Chondrocyte (in vitro differentiated cells): ENCODE measurements at regions not wholly inside any gene's neighbourhood (a gene's known extent, or its start where the extent isn't known, plus 50 kb on each side); places are given as distances from the start of the nearest gene placed in this dataset.

ENCODE experiments used
- DNase-seq: peaks from one replicate; pipeline ENCODE4 v3.0.0; 2021; ENCODE audit warnings: mixed read lengths, low spot score
- H3K27ac Mint-ChIP-seq: one replicate; pipeline ENCODE4 v1.8.0; 2021; ENCODE audit warnings: mild to moderate bottlenecking, moderate library complexity, mixed read lengths; ENCODE audit not compliant: unreplicated experiment
- H3K27me3 Mint-ChIP-seq: 2 replicates; pipeline ENCODE4 v1.8.0; 2021; ENCODE audit warnings: low read depth, mixed read lengths
- H3K36me3 Mint-ChIP-seq: 2 replicates; pipeline ENCODE4 v1.8.0; 2021; ENCODE audit warnings: low read depth, mixed read lengths
- H3K4me1 Mint-ChIP-seq: 2 replicates; pipeline ENCODE4 v1.8.0; 2021; ENCODE audit warnings: low read depth, mild to moderate bottlenecking, mixed read lengths
- H3K4me3 Mint-ChIP-seq: one replicate; pipeline ENCODE4 v1.8.0; 2021; ENCODE audit warnings: mild to moderate bottlenecking, moderate library complexity, mixed read lengths; ENCODE audit not compliant: unreplicated experiment
- H3K9me3 Mint-ChIP-seq: 2 replicates; pipeline ENCODE4 v1.8.0; 2021; ENCODE audit warnings: low read depth, mixed read lengths
- TF ChIP-seq, protein P1 (sequence below): fragments of 200-600 bp; sonication (generic); IDR thresholded peaks from 2 replicates; pipeline ENCODE4 v1.5.0; 2021; ENCODE audit warnings: antibody characterized with exemption, mild to moderate bottlenecking, moderate library complexity

DNA sequence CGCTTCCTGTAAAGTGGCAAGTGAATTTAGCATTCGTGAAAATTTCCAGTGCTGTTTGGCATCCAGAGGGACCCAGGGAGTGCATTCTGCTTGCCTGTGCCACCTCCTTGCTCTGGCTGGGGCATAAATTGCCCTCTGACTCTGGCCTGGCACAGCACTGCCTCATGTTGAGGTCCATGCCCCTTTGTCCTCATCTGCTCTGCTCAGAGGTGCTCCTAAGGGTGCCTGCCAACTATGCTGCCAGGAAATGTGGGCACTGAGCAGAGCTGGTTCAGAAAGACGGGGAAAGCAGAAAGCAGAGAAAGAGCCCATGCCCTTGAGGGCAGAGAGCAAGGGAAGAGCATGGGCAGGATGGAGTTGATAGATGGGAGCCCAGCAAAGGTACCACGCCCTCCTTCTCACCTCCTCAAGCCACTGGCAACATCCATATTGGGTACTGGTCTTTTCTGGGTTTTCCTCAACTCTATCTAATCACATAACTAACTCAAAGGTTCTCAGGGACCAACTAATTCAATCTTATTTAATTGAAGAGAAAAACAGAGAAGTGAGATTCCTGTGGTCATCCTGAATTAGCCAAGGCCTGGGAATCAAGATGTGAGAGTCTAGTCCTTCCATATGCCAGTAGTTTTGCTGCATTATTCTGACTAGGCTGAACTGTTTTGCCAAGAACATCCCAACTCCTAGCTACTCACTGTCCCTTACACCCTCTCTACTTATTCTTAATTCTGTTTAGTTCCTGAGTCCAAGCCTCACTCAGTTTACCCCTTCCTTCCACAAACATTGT, 441.5 kb upstream of the TNP1 start:
- no peak for DNase-seq
- peaks cover 14% of the 10 kb centered on the region for H3K9me3 Mint-ChIP-seq
- no peaks in the 10 kb centered on the region for H3K27me3 Mint-ChIP-seq
- H3K4me3 Mint-ChIP-seq = no peak overlapping the region
- H3K4me1 Mint-ChIP-seq = peaks cover 4% of the 10 kb centered on the region
- peaks cover 6% of the 10 kb centered on the region for H3K36me3 Mint-ChIP-seq
- TF ChIP-seq, protein P1, sequence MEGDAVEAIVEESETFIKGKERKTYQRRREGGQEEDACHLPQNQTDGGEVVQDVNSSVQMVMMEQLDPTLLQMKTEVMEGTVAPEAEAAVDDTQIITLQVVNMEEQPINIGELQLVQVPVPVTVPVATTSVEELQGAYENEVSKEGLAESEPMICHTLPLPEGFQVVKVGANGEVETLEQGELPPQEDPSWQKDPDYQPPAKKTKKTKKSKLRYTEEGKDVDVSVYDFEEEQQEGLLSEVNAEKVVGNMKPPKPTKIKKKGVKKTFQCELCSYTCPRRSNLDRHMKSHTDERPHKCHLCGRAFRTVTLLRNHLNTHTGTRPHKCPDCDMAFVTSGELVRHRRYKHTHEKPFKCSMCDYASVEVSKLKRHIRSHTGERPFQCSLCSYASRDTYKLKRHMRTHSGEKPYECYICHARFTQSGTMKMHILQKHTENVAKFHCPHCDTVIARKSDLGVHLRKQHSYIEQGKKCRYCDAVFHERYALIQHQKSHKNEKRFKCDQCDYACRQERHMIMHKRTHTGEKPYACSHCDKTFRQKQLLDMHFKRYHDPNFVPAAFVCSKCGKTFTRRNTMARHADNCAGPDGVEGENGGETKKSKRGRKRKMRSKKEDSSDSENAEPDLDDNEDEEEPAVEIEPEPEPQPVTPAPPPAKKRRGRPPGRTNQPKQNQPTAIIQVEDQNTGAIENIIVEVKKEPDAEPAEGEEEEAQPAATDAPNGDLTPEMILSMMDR = no peak
- no peak overlapping the region for H3K27ac Mint-ChIP-seq

DNA sequence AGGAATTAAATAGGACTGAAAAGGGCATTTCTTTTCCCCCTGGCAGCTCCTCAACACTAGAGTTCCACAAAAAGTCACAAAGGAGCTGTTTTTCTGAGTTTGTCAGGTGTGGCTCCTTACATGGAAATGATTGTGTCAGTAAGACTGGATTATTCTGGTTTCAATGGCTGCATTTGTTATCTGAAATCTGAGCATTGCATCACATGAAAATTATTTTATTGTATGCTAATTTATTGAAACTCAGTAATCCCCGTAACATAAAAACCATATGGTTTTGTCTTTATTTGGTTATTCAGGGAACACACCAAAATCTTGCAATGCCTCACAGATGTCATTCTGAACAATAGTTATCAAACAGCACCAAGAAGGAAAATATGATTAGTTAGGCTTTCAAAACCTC, 439.7 kb upstream of the TNP1 start:
- peaks cover 6% of the 10 kb centered on the region for H3K36me3 Mint-ChIP-seq
- peaks cover 11% of the 10 kb centered on the region for H3K9me3 Mint-ChIP-seq
- TF ChIP-seq, protein P1 = no peak
- H3K27ac Mint-ChIP-seq = no peak overlapping the region
- DNase-seq = no peak
- H3K4me3 Mint-ChIP-seq = no peak overlapping the region
- no peaks in the 10 kb centered on the region for H3K27me3 Mint-ChIP-seq
- peaks cover 4% of the 10 kb centered on the region for H3K4me1 Mint-ChIP-seq

DNA sequence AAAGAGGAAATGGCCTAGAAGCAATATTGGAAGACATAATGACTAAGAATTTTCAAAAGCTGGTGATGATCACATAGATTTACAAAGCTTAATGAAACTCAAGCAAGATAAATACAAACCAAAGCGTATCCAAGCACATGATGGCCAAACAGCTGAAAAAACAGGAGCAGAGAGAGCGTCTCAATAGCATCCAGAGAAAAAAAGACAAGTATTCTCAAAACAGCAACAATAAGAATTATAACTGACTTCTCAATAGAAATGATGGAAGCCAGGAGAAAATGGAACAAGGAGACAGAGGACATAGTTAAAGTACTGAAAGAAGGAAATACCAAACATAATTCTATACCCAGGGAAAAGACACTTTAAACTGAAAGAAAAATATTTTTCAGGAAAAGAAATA, 437.2 kb upstream of the TNP1 start:
- DNase-seq = no peak
- Mint-ChIP-seq H3K27ac (no peak overlapping the region), H3K27me3 (no peaks in the 10 kb centered on the region), H3K4me3 (no peak overlapping the region), H3K36me3 (peaks cover 6% of the 10 kb centered on the region), H3K9me3 (peaks cover 11% of the 10 kb centered on the region), H3K4me1 (peaks cover 4% of the 10 kb centered on the region)
- TF ChIP-seq, protein P1 = no peak

DNA sequence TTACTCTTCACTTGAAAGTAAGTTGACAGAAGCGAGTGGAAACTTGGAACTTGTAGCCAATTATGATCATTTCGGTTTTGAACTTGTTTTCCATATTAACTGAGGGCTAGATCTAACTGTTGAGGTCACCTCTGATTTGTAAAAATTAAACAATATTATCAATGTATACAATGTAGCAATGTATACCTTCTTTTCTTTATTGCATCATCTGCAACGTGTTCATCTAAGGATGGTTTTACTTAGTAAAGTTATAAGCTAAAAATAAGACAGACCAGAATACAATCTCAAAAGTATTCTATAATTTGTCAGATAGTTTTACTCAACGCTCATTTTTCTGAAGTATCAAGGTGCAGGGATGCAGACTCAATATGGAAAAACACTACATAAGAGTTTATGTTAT, 435.0 kb upstream of the TNP1 start:
- H3K36me3 Mint-ChIP-seq = peaks cover 6% of the 10 kb centered on the region
- no peak overlapping the region for H3K4me3 Mint-ChIP-seq
- TF ChIP-seq, protein P1 = no peak
- DNase-seq = no peak
- no peak overlapping the region for H3K27ac Mint-ChIP-seq
- H3K27me3 Mint-ChIP-seq = no peaks in the 10 kb centered on the region
- peaks cover 7% of the 10 kb centered on the region for H3K4me1 Mint-ChIP-seq
- H3K9me3 Mint-ChIP-seq = peaks cover 11% of the 10 kb centered on the region

DNA sequence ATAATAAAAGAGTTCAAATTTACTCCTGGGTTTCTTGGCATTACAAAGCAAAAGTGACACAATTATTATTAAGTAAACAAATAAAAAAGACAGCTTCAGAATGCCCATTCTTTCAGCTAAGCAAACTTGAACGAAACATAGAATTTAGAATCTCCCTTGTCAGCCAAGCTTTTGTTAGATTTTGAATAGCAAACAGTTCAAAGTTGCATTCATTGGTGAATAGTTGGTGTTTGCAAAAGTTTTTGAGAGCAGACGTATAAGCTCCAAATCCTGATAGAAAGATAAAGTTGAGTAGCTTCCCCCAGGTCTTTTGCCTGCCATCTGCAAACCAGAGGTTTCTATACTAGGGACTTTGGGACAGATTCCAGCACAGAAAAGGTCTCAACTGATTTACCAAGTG, 434.3 kb upstream of the TNP1 start:
- H3K9me3 Mint-ChIP-seq = peaks cover 11% of the 10 kb centered on the region
- no peak overlapping the region for H3K4me3 Mint-ChIP-seq
- no peak for DNase-seq
- H3K4me1 Mint-ChIP-seq = peaks cover 9% of the 10 kb centered on the region
- H3K36me3 Mint-ChIP-seq = peaks cover 6% of the 10 kb centered on the region
- no peak overlapping the region for H3K27ac Mint-ChIP-seq
- TF ChIP-seq, protein P1 = no peak
- H3K27me3 Mint-ChIP-seq = no peaks in the 10 kb centered on the region
